KBM-7 (cell line): ENCODE measurements at regions not wholly inside any gene's neighbourhood (a gene's known extent, or its start where the extent isn't known, plus 50 kb on each side); places are given as distances from the start of the nearest gene placed in this dataset.

Experiments
- DNase-seq: peaks from one replicate; pipeline ENCODE4 v3.0.0-alpha.2; 2015
- in situ Hi-C: fragments of 300-500 bp; cut with MboI; formaldehyde crosslinking; loops from 2 replicates; pipeline ENCODE4 v1.14.3; 2020; ENCODE audit warnings: low sequenced_read_pairs, low pct_unique_long_range_greater_than_20kb, mixed read lengths

DNA sequence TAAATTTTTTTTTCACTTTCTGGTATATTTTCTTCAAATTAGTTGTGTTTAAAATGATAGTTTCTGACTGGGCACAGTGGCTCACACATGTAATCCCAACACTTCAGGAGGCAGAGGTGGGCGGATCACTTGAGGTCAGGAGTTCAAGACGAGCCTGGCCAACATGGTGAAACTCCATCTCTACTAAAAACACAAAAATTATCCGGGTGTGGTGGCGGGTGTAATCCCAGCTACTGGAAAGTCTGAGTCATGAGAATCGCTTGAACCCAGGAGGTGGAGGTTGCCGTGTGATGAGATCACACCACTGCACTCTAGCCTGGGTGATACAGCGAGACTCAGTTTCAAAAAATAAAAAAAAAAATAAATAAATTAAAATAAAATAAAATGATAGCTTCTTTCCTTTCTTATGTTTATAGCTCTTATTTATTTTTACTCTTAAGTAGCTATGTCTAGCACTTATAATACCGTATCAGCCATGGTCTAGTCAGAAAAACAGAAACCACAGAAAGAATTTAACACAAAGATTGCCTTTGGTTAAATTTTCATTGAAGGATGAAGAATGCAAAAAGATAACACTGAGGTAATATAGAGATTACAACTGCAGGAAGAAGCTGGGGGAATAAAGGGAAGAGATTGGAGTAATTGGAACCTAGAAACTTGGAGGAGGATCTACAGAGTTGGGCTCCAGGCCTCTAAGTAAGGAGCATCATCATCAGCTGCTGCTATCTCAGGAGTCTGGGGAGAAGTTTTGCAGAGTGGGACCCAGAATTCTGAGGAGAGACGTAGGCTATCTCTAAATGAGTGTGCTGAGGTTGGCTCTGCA lies 54.7 kb upstream of the MBOAT2 start:
- no peak for DNase-seq
- in situ Hi-C loops = no loop called here

DNA sequence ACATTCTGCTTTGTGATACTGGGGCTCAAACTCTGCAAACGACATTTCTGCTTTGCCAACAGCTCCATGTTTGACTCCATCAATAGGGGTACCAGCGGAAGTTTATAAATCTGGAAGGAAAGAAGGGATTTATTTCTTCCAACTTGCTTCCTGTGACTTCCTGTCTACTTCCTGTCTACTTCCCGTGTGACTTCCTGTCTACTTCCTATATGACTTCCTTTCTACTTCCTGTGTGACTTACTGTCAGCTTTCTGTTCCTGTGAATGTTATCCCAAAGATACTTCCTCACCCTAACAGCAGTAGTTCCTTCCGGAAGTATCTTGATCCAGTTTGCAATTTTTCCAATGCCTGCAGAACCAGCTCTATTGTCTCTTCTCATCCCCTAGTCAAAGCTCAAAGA lies 52.0 kb upstream of the MBOAT2 start:
- in situ Hi-C loops = no loop called here
- no peak for DNase-seq

GRCh38 chr2:9053534-9053931 lies 50.0 kb upstream of the MBOAT2 start:
- in situ Hi-C loops = no loop called here
- DNase-seq = peak; percentile 25
